NB4 (cell line): ENCODE measurements at regions not wholly inside any gene's neighbourhood (a gene's known extent, or its start where the extent isn't known, plus 50 kb on each side); places are given as distances from the start of the nearest gene placed in this dataset.

Experiments
- DNase-seq: peaks from one replicate; pipeline ENCODE4 v3.0.0; 2010; ENCODE audit warnings: low read depth
- H3K4me3 ChIP-seq: one replicate; pipeline ENCODE4 v1.5.1; 2011; ENCODE audit warnings: mild to moderate bottlenecking, low read depth, low read length, moderate library complexity
- CTCF ChIP-seq: IDR thresholded peaks from one replicate; pipeline ENCODE4 v1.5.1; 2012; ENCODE audit warnings: low read depth, low read length
- MAX ChIP-seq: IDR thresholded peaks from 2 replicates; pipeline ENCODE4 v1.6.1; 2011; ENCODE audit warnings: low read depth, low read length
- MYC ChIP-seq: IDR thresholded peaks from 2 replicates; pipeline ENCODE4 v1.6.1; 2011; ENCODE audit warnings: low read depth, low read length
- POLR2A ChIP-seq: IDR thresholded peaks from 2 replicates; pipeline ENCODE4 v1.6.1; 2011; ENCODE audit warnings: mild to moderate bottlenecking; ENCODE audit not compliant: insufficient read length; ENCODE audit errors: extremely low read depth

GRCh38 chr10:47237316-47238260 lies 62.4 kb upstream of the GDF10 start:
- TF ChIP-seq POLR2A: no peak
- no peak for TF ChIP-seq CTCF
- no peak for TF ChIP-seq MYC
- TF ChIP-seq MAX: no peak
- DNase-seq: no peak
- no peak overlapping the region for H3K4me3 ChIP-seq

- TF ChIP-seq MYC: no peak
- TF ChIP-seq POLR2A: no peak
- TF ChIP-seq CTCF: no peak
Measured at GRCh38 chr10:47238331-47239095, 61.5 kb upstream of the GDF10 start.

GRCh38 chr10:47239211-47239610 lies 60.8 kb upstream of the GDF10 start:
- H3K4me3 ChIP-seq: no peak overlapping the region
- no peak for TF ChIP-seq MYC
- TF ChIP-seq MAX: no peak
- no peak for TF ChIP-seq CTCF
- TF ChIP-seq POLR2A: no peak
- peak; percentile 38 for DNase-seq

More at GRCh38 chr10:47238331-47239095, 61.5 kb upstream of the GDF10 start:
- no peak overlapping the region for H3K4me3 ChIP-seq
- no peak for DNase-seq

- no peak for DNase-seq
- no peak for TF ChIP-seq MAX
- no peak for TF ChIP-seq MYC
- TF ChIP-seq CTCF: no peak
- TF ChIP-seq POLR2A: no peak
- no peak overlapping the region for H3K4me3 ChIP-seq
Measured at GRCh38 chr10:47240173-47240572, 59.8 kb upstream of the GDF10 start.

GRCh38 chr10:47241256-47241655 lies 58.7 kb upstream of the GDF10 start:
- no peak overlapping the region for H3K4me3 ChIP-seq
- no peak for TF ChIP-seq POLR2A
- no peak for TF ChIP-seq MAX
- TF ChIP-seq MYC: no peak
- TF ChIP-seq CTCF: no peak
- DNase-seq: no peak
